Left ventricle myocardium inferior (tissue), 1 donor: ENCODE measurements at regions not wholly inside any gene's neighbourhood (a gene's known extent, or its start where the extent isn't known, plus 50 kb on each side); places are given as distances from the start of the nearest gene placed in this dataset.
"Not testable (repeated sequence)": the region's sequence is repeated elsewhere in the genome, so short reads cannot be mapped to it uniquely, and the experiment has no call there.

ENCODE experiments used
- DNase-seq: peaks from one replicate; pipeline ENCODE4 v3.0.0-alpha.2; 2020
- H3K27ac ChIP-seq: fragments of 200-600 bp; replicated peaks from 2 replicates; pipeline ENCODE4 v1.8.0; 2021
- H3K27me3 ChIP-seq: fragments of 200-600 bp; 2 replicates; pipeline ENCODE4 v1.8.0; 2021; ENCODE audit warnings: low read depth
- H3K36me3 ChIP-seq: fragments of 200-600 bp; 2 replicates; pipeline ENCODE4 v1.8.0; 2021
- H3K4me1 ChIP-seq: fragments of 200-600 bp; 2 replicates; pipeline ENCODE4 v1.8.0; 2021
- H3K4me3 ChIP-seq: fragments of 200-600 bp; 2 replicates; pipeline ENCODE4 v1.8.0; 2021; ENCODE audit warnings: mild to moderate bottlenecking, moderate library complexity
- H3K9me3 ChIP-seq: fragments of 200-600 bp; replicated peaks from 2 replicates; pipeline ENCODE4 v1.8.0; 2021
- CTCF ChIP-seq: fragments of 200-600 bp; IDR thresholded peaks from 2 replicates; pipeline ENCODE4 v1.8.0; 2021; ENCODE audit warnings: antibody characterized with exemption, mild to moderate bottlenecking, borderline replicate concordance
- intact Hi-C: fragments of 100-400 bp; cut with micrococcal nuclease; formaldehyde crosslinking; loops from one replicate; pipeline ENCODE4 v1.11.0; 2022
- donor health status: DM: no; HTN: yes; CAD: no; lungs with severe emphysema.

- no peak for TF ChIP-seq CTCF
- no peak overlapping the region for H3K27ac ChIP-seq
- intact Hi-C loops = no loop called here
- peaks cover 12% of the 10 kb centered on the region for H3K9me3 ChIP-seq
- H3K36me3 ChIP-seq = no peaks in the 10 kb centered on the region
- H3K4me1 ChIP-seq = no peaks in the 10 kb centered on the region
- H3K27me3 ChIP-seq = no peaks in the 10 kb centered on the region
- H3K4me3 ChIP-seq = no peak overlapping the region
- DNase-seq = no peak
Measured at GRCh38 chr13:64716936-64717335, 2513.2 kb downstream of the PCDH9 start.

GRCh38 chr13:64709079-64709478, 2521.1 kb downstream of the PCDH9 start:
- intact Hi-C loops = no loop called here
- no peak overlapping the region for H3K27ac ChIP-seq
- no peak for TF ChIP-seq CTCF
- DNase-seq = no peak
- H3K27me3 ChIP-seq = no peaks in the 10 kb centered on the region
- H3K4me3 ChIP-seq = no peak overlapping the region
- no peaks in the 10 kb centered on the region for H3K36me3 ChIP-seq
- peaks cover 13% of the 10 kb centered on the region for H3K9me3 ChIP-seq
- H3K4me1 ChIP-seq = no peaks in the 10 kb centered on the region

GRCh38 chr13:64704121-64704649, 2526.0 kb downstream of the PCDH9 start:
- Histone ChIP-seq H3K9me3 (no peaks in the 10 kb centered on the region), H3K4me1 (no peaks in the 10 kb centered on the region), H3K36me3 (no peaks in the 10 kb centered on the region), H3K27me3 (no peaks in the 10 kb centered on the region), H3K4me3 (no peak overlapping the region), H3K27ac (no peak overlapping the region)
- no peak for TF ChIP-seq CTCF
- no peak for DNase-seq
- intact Hi-C loops = no loop called here

GRCh38 chr13:64697226-64697625, 2532.9 kb downstream of the PCDH9 start:
- H3K4me1 ChIP-seq = no peaks in the 10 kb centered on the region
- H3K4me3 ChIP-seq = no peak overlapping the region
- H3K36me3 ChIP-seq = no peaks in the 10 kb centered on the region
- H3K27ac ChIP-seq = no peak overlapping the region
- no peak for TF ChIP-seq CTCF
- no peak for DNase-seq
- intact Hi-C loops = no loop called here
- no peaks in the 10 kb centered on the region for H3K27me3 ChIP-seq
- no peaks in the 10 kb centered on the region for H3K9me3 ChIP-seq

- no peak for TF ChIP-seq CTCF
- Histone ChIP-seq H3K36me3 (no peaks in the 10 kb centered on the region), H3K4me1 (no peaks in the 10 kb centered on the region), H3K9me3 (no peaks in the 10 kb centered on the region), H3K27me3 (no peaks in the 10 kb centered on the region), H3K4me3 (no peak overlapping the region), H3K27ac (no peak overlapping the region)
- no peak for DNase-seq
- intact Hi-C loops = no loop called here
Measured at GRCh38 chr13:64688893-64689677, 2541.1 kb downstream of the PCDH9 start.

- H3K36me3 ChIP-seq, DNase-seq, H3K27me3 ChIP-seq, intact Hi-C loops, H3K4me3 ChIP-seq, H3K4me1 ChIP-seq, H3K27ac ChIP-seq: not testable (repeated sequence)
- peaks cover 23% of the 10 kb centered on the region for H3K9me3 ChIP-seq
Measured at GRCh38 chr13:64686536-64686935, 2543.6 kb downstream of the PCDH9 start.
